Skin of body (tissue), 1 donor: ENCODE measurements at regions not wholly inside any gene's neighbourhood (a gene's known extent, or its start where the extent isn't known, plus 50 kb on each side); places are given as distances from the start of the nearest gene placed in this dataset.
"Not testable (repeated sequence)": the region's sequence is repeated elsewhere in the genome, so short reads cannot be mapped to it uniquely, and the experiment has no call there.

Experiments used
- DNase-seq: peaks from one replicate; lab custom pipeline; 2025; lab: John Stamatoyannopoulos, UW

DNA sequence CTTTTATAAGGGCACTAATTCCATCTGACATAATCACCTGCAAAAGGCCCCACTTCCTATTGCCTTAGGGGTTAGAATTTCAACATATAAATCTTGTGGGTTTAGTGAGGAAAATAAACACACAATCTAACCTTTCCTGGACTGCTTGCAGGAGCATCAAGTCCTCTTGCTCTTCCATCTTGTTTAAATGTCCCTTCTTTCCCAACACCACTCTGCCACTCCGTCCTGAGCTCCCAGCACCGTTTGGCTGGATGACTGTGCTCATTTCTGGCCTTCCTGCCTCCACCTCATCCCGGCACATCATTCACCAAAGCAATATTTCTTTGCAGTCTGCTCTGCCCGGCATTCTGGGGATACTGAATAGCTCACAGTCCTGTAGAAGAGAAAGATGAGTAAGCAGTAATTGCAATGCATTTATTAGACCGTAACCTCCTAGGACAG lies 247.8 kb downstream of the BCL2 start:
- no peak for DNase-seq

DNA sequence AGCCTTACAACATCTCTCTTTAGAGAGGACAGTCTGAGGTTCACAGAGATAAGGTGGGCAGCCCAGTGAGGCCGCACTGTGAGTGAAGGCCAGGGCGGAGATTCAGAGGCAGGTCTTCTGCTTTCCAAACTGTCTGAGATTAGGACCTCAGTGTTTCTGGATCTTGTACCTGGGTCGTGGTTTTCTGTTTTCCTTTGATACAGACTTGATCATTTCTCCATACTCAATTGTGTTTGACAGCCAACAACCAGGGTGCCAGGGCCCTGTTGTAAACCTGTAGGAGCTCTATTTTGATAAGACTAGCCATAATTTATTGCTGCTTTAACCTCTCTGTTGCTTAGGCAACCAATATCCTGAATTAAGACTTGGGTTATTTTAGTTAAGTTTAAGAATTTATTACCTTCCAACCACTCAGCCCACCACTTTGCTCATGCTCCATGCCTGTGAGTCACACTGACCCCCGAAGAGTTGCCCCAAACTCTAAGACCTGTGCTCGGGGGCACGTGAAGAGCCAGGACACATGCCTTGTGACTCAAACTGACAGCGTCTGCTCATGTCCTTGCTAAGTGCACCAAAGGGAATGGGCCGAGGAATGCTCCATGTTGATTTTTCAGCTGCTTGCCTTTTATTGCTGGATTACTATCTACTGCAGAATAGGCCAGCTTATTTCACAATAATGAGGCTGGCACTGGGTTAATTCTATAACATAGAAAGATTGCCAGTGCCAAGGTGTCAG lies 248.6 kb downstream of the BCL2 start:
- no peak for DNase-seq

DNA sequence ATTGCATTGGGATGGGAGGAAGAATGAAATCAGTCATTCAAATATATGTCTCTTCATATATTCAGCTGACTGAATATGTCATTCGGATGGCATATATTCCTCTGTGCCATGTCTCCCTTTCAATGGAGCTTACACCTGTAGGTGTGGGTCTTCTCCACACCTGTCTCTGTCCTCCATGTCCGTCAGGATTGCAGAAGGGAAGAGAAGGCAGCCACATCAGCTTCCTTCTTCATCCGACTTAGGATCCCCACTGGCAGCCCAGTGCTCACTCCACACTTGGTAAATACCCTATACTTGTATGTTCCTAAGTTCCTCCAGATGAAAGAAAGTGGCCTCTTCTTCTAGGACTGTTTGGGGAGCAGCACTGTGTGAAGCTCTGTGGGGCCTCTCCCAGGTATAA lies 250.1 kb downstream of the BCL2 start:
- no peak for DNase-seq

DNA sequence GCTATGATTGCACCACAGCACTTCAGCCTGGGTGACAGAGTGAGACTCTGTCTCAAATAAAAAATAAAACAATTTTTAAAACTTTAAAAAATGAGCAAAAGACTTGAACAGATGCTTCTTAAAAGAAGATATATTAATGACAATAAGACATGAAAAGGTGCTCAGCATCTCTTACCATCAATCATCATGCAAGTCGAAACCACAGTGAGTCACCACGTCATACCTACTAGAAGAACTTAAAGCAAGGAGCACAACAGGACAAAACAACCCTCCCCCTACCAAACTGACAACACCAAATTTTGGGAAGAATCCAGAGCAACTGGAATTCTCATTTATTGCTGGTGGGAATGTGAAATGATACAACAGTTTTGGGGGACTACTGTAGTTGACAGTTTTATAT lies 251.6 kb downstream of the BCL2 start:
- DNase-seq = no peak

DNA sequence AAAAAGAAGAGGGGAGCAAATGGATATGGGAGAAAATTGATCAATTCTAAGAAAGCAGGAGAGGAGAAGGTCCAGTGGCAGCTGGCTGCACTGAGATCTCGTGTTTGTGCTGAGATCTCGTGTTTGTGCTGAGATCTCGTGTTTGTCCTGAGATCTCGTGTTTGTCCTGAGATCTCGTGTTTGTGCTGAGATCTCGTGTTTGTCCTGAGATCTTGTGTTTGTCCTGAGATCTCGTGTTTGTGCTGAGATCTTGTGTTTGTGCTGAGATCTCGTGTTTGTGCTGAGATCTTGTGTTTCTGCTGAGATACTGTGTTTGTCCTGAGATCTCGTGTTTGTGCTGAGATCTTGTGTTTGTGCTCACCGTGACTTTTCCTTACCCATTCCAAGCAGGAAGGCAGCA lies 254.4 kb downstream of the BCL2 start:
- no peak for DNase-seq

DNA sequence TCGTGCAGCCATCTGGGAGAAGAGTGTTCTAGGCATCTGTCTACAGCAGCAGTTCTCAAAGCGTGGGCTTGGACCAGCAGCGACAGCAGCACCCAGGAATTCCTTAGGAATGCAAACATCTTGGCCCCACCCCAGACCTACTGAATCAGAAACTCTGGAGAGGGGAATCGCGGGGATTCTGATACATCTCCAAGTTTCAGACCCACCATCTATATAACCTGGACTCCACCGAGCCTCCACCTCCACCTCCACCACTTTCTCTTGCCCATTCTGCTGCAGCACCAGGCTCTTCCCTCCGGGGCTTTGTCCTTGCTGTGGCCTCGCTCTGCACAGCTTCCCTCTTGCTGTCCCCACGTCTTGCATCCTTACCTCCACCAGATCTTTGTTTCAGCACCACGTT lies 256.4 kb downstream of the BCL2 start:
- no peak for DNase-seq

DNA sequence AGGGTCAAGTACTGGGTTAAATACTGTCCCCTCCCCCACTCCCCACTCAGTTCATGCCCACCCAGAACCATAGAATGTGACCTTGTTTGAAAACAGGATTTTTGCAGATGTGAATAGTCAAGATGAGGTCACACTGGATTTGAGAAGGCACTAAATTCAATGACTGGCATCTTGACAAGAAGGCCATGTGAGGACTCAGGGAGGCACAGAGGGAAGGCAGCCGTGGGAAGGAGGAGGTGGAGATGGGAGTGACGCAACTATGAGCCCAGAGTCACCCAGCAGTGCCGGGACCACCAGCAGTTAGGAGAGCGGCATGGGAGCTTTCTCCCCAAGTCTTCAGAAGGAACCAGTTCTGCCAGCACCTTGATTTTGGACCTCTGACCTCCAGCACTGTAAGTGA lies 257.3 kb downstream of the BCL2 start:
- peak; percentile 38 for DNase-seq

DNA sequence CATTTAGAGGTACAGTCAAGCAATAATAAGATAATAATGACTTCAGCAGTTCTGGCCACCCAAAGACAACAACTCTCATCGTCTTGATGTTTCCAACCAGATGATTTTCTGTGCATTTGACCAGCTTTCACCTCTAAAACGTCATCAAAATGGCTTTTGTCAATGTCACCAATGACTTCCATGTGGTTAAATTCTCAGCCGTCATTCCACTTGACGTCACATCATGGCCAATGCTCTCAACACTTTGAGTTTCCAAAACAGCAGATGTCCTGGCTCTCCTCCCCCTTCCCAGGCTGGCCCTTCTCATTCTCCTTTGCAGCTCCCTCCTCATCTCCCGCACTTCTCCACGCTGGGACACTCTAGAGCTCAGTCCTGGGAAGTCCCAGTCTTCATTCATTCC lies 258.3 kb downstream of the BCL2 start:
- no peak for DNase-seq

DNA sequence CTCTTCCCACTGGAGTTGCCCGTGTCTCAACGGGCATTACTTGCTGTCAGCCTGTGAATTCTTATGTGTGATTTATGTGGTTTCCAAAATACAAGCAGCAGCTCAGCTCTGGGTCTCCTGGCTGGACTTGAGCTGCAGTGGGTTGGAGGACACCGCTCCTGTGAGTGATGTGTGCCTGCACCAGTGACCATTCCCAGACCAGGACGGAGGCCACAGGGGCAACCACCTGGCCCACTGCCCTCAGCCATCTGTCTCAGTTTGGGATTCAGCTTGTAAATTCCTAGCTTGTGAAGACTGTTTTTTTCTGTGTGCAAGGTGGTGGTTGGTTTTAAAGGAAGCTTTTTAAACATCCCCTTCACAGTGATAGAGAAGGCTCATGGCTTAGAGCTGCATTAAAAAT lies 261.0 kb downstream of the BCL2 start:
- no peak for DNase-seq

DNA sequence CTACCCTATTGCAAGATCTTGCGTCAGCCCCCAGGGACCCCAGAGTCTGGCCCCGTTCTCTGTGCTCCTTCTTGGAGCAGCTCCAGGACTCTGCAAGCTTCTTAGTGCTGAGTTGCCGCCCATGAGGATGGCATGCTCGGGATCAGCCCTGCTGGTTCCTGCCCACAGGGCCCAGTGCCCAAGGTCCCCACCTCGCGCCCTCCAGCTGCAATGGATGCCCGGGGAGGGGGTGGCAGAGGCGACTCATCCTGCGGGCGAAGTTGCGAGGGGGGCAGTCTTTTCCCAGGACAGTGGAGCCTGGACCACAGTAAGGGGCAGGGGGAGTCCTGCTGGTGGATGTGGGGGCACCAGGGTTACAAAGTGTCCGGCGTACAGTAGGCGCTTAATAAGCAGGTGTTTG lies 261.9 kb downstream of the BCL2 start:
- DNase-seq = no peak

DNA sequence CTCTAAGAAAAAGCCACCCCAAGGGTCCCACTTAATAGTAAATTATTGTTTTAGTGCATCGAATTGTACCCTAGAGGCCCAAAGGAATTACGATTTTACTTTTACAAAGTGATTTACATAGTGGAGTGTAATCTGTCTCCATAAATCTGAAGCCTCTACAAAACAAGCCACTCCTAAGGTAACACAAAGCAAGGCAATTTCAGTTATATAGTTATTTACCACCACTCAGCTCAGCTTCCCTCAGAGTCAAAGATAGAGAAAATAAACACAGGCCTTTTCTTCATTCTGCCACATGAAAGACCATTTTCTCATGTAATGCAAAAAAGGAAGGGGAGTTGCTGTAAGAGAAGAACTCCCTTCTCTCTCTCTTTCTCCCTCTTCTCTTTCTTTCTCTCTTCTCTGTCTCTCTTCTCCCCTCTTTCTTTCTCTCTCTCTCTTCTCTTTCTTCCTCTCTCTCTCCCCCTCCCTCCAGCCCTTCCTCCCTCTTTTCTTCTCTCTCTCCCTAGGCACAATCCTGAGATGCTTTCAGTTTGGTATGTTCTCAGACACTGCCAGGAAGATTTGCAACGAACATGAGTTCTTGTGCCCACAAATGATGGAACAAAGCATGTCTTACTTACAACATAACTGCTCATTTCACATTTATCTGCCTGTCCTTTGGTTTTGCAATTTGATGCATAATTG lies 264.5 kb downstream of the BCL2 start:
- DNase-seq = no peak

DNA sequence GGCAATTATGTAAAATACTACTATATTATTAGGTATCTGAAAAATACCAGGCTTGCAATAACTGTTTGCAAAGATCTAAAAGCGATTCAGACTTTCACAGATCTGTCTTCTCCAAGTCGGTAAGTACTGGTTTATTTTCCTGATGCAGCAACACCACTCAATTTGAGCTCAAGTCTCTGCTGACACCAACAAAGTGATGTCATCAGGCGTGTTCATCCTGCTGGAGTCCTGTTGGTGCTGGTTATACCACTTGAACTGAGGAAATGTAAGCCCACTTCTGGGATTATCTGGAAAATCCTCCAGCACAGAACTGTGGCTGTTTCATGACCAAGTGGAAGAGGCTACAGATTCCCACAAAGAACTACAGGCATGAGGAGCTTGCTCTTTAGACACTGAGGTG lies 267.6 kb downstream of the BCL2 start:
- no peak for DNase-seq

DNA sequence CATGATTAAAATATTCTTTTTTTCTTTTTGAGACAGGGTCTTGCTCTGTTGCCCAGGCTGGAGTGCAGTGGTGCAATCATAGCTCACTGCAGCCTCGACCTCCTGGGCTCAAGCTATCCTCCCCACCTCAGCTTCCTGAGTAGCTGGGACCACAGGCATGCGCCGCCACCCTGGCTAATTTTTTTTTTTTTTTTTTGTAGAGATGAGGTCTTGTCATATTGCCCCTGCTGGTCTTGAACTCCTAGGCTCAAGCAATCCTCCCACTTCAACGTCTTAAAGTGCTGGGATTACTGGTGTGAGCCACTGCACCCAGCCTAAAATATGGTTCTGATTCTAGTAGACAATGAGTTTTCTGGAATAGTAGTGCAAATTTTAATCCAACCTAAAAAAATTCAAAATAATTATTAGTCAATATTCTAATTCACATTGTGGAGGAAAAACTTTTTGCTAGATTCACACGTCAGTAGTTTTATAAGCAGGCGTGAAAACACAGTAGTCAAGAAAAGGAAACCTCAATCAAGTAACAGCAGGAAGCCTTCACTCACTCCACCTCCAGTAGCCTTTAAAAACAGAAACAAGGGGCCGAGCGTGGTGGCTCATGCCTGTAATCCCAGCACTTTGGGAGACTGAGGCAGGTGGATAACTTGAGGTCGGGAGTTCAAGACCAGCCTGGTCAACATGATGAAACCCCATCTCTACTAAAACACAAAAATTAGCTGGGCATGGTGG lies 268.7 kb downstream of the BCL2 start:
- not testable (repeated sequence) for DNase-seq

DNA sequence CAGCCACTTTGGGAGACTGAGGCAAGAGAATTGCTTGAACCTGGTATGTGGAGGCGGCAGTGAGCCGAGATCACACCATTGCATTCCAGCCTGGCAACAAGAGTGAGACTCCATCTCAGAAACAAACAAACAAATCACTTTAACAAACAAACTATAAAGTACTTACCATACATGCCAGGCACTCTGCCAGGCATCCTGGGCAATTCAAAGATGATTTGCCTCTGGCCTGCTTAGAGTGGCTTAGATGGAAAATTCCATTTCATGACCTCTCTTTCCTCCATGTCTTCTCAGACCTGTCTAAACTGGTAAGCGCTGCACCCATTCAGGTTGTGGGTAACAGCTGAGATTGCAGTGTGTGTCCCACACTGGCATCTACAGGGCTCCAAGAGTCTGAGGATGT lies 273.2 kb downstream of the BCL2 start:
- DNase-seq = no peak

DNA sequence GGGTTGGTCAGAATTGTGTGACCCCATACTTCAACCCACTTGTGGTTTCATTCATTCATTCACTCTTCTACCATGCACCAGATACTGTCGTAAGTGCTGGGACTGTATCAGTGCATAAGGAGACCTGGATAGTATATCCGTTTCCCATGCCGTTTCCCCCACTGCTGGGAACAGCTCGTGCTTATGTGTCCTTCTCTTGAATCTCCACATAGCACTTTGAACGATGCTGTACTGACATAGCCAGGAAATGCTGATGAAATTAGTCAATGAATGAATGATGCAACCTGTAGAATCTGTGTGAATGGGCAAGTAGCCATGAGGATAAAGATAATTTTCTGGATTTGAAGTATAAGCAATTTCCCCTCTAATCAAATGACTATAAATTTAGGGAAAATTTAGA lies 276.1 kb downstream of the BCL2 start:
- DNase-seq = no peak

DNA sequence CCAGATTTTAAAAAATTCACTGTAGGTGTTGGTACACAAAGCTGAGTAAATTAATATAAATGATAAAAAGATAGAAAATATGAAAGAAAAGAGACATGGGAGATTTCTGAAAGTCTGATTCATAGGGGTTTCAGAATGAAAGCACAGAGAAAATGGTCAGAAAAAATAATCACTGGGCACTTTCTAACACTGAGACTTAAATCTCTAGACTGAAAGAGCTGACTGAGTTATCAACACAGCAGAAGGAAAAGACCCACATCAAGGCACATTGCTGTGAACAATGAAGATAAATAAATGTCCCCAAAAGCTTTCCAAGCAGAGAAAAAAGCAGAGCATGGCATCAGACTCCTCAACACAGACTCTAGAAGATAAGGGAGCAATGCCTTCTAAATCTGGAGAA lies 277.2 kb downstream of the BCL2 start:
- no peak for DNase-seq

DNA sequence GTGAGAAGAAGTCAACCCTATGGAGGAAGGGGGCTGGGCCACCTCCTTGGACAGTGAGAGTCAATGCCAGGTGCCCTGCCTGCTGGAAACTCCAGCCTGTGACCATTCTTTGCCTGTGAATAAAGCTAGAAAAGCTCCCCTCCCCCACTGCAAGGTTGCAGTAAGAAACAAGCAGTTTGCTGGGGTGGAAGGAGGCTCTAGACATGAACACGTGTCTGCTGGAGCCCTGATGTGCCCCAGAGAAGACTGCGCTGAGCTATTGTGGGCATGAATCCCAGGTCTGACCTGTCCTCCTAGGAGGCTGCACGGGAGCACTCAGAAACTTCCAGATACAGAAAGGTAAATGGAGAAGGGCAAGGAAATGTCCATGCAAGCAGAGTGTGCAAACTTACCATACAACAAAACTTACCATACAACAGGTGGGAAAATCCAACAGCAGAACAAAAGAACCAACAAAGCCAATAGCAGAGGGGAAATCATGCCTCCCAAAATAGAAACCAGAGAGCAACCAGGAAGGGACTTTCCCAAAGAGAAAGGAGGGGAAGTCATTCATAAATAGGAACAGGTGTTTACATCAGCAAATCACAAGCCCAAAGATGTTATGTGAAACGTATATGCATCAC lies 278.7 kb downstream of the BCL2 start:
- no peak for DNase-seq

DNA sequence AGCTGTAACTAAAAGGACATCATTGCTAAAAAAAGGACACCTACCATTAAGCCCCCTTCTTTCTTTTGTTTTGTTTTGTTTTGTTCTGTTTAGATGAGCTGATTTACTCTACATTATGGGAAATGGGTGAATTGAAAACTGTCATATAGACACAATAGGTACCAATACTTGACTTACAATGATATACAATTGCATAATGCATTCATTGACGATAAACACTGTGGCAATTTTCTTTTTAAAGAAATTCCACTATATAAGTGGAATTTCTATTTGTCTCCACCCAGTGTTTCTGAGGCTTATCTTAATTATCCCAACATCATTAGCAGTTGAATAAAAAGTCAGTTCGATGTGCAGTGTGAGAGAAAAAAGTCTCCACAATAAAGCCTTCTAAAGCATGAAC lies 282.1 kb downstream of the BCL2 start:
- no peak for DNase-seq

DNA sequence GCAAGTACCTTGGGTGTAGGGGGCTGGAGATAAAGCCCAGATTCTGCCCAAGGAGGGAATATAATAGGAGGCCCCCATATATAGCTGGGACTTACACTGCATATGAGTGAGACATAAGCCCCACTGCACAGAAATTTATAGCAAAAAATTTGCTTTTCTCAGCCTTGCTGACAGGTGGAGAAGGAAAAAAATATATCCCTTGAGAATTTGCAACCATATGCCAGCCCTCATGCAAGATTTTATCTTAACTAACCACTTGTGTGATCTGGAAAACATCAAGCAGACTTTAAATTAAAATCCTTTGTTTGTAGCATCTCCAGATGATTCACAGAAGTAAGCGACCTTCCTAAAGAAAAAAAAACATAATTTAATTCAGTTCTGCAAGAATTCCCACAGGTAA lies 288.2 kb downstream of the BCL2 start:
- DNase-seq = no peak
